CD4-positive, CD25-positive, alpha-beta regulatory T cell (primary cell): ENCODE measurements at regions not wholly inside any gene's neighbourhood (a gene's known extent, or its start where the extent isn't known, plus 50 kb on each side); places are given as distances from the start of the nearest gene placed in this dataset.
A peak's percentile ranks its signal among the peaks of the same experiment; 100 is the strongest.

Source experiments
- ATAC-seq, 2 donors: fragments of 150-1000 bp; cut with Tn5 transposase; one replicate each; pipeline ENCODE4 v1.10.0; 2021; ENCODE audit warnings: low read depth in 2 of 2, moderate number of reproducible peaks in 2 of 2, moderate library complexity in 1 of 2
- DNase-seq, 3 donors: peaks; one replicate each; pipeline versions ENCODE4 v3.0.0 to v3.0.0-alpha.2; 2012 to 2022; ENCODE audit warnings: mixed read lengths in 1 of 3
- H3K27ac ChIP-seq: one replicate; pipeline ENCODE4 v1.7.0; 2013; ENCODE audit warnings: mild to moderate bottlenecking, low read length; ENCODE audit not compliant: insufficient read depth, poor library complexity, severe bottlenecking
- H3K27me3 ChIP-seq: one replicate; pipeline ENCODE4 v1.7.0; 2013; ENCODE audit warnings: low read length; ENCODE audit not compliant: control insufficient read depth, insufficient read depth
- H3K36me3 ChIP-seq: one replicate; pipeline ENCODE4 v1.7.0; 2013; ENCODE audit warnings: mild to moderate bottlenecking, low read length, moderate library complexity; ENCODE audit not compliant: control insufficient read depth, insufficient read depth
- H3K4me1 ChIP-seq: 2 replicates; pipeline ENCODE4 v1.7.0; 2013; ENCODE audit warnings: mild to moderate bottlenecking, low read length; ENCODE audit not compliant: insufficient read depth, control insufficient read depth, poor library complexity, severe bottlenecking
- H3K4me3 ChIP-seq: one replicate; pipeline ENCODE4 v1.7.0; 2013; ENCODE audit warnings: low read depth, mild to moderate bottlenecking, low read length, moderate library complexity
- H3K9me3 ChIP-seq, 2 experiments: 1 replicate in 1 of 2; 2 replicates in 1 of 2; pipeline ENCODE4 v1.7.0; 2013; ENCODE audit warnings: low read length in 2 of 2, mild to moderate bottlenecking in 1 of 2, moderate library complexity in 1 of 2; ENCODE audit not compliant: control insufficient read depth in 2 of 2
- H3K27ac Mint-ChIP-seq, 3 donors: one replicate each; pipeline ENCODE4 v1.8.0; 2020 to 2022; ENCODE audit warnings: mild to moderate bottlenecking in 3 of 3, mixed read lengths in 3 of 3, moderate library complexity in 2 of 3
- H3K27me3 Mint-ChIP-seq: one replicate; pipeline ENCODE4 v1.8.0; 2022; ENCODE audit warnings: mild to moderate bottlenecking, mixed read lengths
- H3K36me3 Mint-ChIP-seq: one replicate; pipeline ENCODE4 v1.8.0; 2020; ENCODE audit warnings: mixed read lengths
- H3K4me1 Mint-ChIP-seq, 4 donors: one replicate each; pipeline ENCODE4 v1.8.0; 2020 to 2022; ENCODE audit warnings: mixed read lengths in 4 of 4, mild to moderate bottlenecking in 1 of 4
- H3K4me3 Mint-ChIP-seq, 4 donors: one replicate each; pipeline ENCODE4 v1.8.0; 2020 to 2022; ENCODE audit warnings: mild to moderate bottlenecking in 4 of 4, mixed read lengths in 4 of 4, moderate library complexity in 3 of 4
- H3K9me3 Mint-ChIP-seq, 7 donors: one replicate each; pipeline ENCODE4 v1.8.0; 2020 to 2022; ENCODE audit warnings: mixed read lengths in 7 of 7, mild to moderate bottlenecking in 3 of 7, moderate library complexity in 2 of 7

DNA sequence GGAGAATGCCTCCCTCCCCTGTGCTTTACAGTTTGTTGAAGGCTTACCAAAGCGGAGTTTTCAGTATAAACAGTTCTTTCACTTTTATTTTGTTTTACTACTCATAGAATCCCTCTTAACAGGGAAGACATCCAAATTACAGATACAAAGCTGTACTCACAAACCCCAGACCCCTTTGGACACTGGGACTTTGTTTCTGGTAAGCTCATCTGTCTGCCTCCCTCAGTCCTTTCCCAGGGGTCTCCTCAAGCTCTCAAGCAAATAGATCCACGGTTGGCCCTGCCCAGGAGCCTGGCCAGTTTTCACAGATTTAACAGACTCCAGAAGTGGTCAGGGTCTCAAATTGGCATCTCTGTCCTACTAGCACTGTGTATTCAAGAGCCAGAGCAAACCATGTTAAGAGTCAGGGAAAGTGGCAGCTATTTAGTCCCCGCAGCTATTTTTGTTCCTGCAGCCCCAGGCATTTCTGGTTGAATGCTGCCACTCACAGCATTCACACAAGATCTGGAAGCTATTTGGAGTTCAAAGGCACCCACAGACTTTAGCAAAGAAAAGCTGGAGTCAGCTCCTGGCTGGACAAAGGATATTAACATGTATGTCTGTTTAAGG, 54.2 kb downstream of the TMEM100 start:
- no peaks in the 10 kb centered on the region for H3K4me1 ChIP-seq

DNA sequence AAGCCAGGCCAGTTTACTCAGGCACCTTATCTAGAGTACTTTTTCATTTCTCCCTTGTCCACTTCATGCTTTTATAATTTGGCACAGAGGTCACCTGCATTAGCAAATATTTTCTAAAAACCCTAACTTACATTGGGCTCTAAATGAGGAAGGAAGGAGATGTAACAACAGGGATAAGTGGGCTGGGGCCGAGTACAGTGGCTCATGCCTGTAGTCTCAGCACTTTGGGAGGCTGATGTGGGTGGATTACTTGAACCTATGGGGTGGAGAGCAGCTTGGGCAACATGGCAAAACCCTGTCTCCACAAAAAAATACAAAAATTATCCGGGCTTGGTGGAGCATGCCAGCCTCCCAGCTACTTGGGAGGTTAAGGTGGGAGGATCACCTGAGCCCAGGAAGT, 55.9 kb downstream of the TMEM100 start:
- H3K4me1 Mint-ChIP-seq: no peaks in the 10 kb centered on the region
- H3K36me3 Mint-ChIP-seq: no peaks in the 10 kb centered on the region
- H3K4me1 ChIP-seq: no peaks in the 10 kb centered on the region
- no peak for ATAC-seq
- H3K27me3 Mint-ChIP-seq: peaks cover 28% of the 10 kb centered on the region
- peaks cover 11% of the 10 kb centered on the region for H3K27me3 ChIP-seq
- no peak for DNase-seq
- no peaks in the 10 kb centered on the region for H3K9me3 ChIP-seq
- no peak overlapping the region for H3K4me3 ChIP-seq
- H3K27ac ChIP-seq: no peak overlapping the region
- H3K27ac Mint-ChIP-seq: no peak overlapping the region
- no peaks in the 10 kb centered on the region for H3K36me3 ChIP-seq
- no peaks in the 10 kb centered on the region for H3K9me3 Mint-ChIP-seq
- no peak overlapping the region for H3K4me3 Mint-ChIP-seq

More for the DNA sequence above, 54.2 kb downstream of the TMEM100 start:
- peaks cover 9% of the 10 kb centered on the region for H3K27me3 ChIP-seq
- Mint-ChIP-seq H3K27me3 (peaks cover 30% of the 10 kb centered on the region), H3K4me3 (no peak overlapping the region), H3K36me3 (no peaks in the 10 kb centered on the region), H3K9me3 (no peaks in the 10 kb centered on the region), H3K4me1 (no peaks in the 10 kb centered on the region), H3K27ac (no peak overlapping the region)
- no peak overlapping the region for H3K27ac ChIP-seq
- no peaks in the 10 kb centered on the region for H3K9me3 ChIP-seq
- DNase-seq: no peak
- no peaks in the 10 kb centered on the region for H3K36me3 ChIP-seq
- H3K4me3 ChIP-seq: no peak overlapping the region
- no peak for ATAC-seq

DNA sequence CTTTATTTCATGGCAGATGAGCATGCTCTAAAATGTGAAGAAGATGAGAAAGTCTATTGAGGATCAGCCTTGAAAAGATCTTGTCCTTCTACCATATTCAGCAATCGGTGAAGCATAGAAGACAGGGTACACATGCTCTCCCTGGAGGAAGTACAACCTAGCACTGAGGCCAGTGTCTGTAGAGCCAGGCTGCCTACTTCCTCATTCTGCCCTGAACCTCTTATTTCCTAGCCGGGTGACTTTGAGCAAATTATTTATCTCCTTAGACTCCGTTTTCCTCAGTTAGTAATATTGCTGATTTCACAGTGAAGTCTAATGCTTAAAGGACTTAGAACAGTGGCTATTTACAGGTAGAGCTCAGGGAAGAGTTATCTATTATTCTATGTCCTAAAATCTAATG, 58.4 kb downstream of the TMEM100 start:
- Mint-ChIP-seq H3K36me3 (no peaks in the 10 kb centered on the region), H3K4me1 (no peaks in the 10 kb centered on the region), H3K4me3 (no peak overlapping the region), H3K27ac (no peak overlapping the region), H3K27me3 (peaks cover 18% of the 10 kb centered on the region), H3K9me3 (no peaks in the 10 kb centered on the region)
- no peaks in the 10 kb centered on the region for H3K36me3 ChIP-seq
- H3K27ac ChIP-seq: no peak overlapping the region
- no peaks in the 10 kb centered on the region for H3K9me3 ChIP-seq
- peaks cover 12% of the 10 kb centered on the region for H3K27me3 ChIP-seq
- no peaks in the 10 kb centered on the region for H3K4me1 ChIP-seq
- DNase-seq (no peak), ATAC-seq (peak in 1 of 2 donors; percentile 52)
- H3K4me3 ChIP-seq: no peak overlapping the region

DNA sequence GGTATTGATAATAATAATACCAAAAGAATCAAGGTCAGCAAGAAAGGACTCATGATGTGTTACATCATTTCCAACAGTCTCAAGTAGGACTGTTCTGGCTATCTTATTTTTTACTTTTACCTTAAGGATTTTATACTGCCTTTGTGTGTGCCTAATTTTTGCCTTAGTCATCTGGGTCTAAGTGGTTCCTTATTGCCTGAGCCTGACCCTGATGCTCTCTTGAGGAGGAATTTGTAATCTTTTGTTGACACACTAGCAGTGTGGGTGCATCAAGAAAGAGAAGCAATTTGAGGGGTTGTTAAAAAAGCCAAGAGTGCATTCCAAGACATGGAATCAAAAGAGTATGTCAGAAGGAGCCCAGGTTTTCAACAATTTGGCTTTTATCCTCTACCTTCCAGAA, 59.3 kb downstream of the TMEM100 start:
- Mint-ChIP-seq H3K27me3 (peaks cover 15% of the 10 kb centered on the region), H3K27ac (no peak overlapping the region), H3K4me3 (no peak overlapping the region), H3K36me3 (no peaks in the 10 kb centered on the region), H3K4me1 (no peaks in the 10 kb centered on the region), H3K9me3 (no peaks in the 10 kb centered on the region)
- Histone ChIP-seq H3K9me3 (no peaks in the 10 kb centered on the region), H3K27ac (no peak overlapping the region), H3K4me1 (no peaks in the 10 kb centered on the region), H3K27me3 (peaks cover 9% of the 10 kb centered on the region), H3K36me3 (no peaks in the 10 kb centered on the region), H3K4me3 (no peak overlapping the region)
- ATAC-seq: no peak
- no peak for DNase-seq

DNA sequence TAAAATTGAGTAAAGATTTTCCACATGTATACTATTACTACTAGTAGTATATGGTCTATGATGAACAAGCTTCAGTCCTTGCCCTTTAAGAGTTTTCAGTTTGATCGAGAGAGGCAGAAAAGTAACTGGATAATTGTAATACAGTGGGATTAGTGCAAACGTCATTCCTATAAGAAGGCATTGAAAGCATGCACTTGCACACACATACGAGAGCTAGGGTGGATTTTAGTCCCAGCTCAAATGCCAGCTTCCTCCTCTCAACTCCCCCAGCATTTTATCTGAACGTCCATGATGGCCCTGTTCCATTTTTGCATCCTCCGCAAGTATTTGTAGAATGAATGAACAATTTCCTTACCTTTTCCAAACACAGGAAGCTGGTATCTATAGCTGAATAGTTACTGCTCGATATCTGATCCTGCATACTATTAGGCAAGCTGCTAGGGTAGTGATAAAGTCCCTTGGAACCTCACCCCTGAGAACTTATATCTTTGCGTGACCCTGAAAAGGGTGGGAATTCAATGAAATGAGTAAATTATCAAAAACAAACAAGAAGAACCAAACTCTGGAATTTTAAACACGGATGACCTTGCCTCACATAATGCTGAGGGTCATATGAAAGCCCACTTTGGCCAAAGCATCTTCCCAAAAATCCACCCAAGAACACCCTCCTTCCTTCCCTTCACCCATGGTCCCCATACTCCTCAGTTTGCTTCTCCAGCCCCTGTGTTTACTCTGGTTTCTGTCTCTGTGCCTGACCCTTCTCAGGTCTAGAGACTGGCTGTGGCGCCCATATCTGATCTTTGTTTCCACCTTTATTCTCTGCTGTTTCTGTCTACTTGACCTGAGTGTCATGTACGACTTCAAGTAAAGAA, 60.5 kb downstream of the TMEM100 start:
- no peaks in the 10 kb centered on the region for H3K4me1 ChIP-seq
- H3K36me3 ChIP-seq: no peaks in the 10 kb centered on the region
- Mint-ChIP-seq H3K4me1 (no peaks in the 10 kb centered on the region), H3K27me3 (peaks cover 16% of the 10 kb centered on the region), H3K27ac (no peak overlapping the region), H3K9me3 (no peaks in the 10 kb centered on the region), H3K4me3 (no peak overlapping the region), H3K36me3 (no peaks in the 10 kb centered on the region)
- peaks cover 3% of the 10 kb centered on the region for H3K27me3 ChIP-seq
- H3K4me3 ChIP-seq: no peak overlapping the region
- ATAC-seq (no peak), DNase-seq (no peak)
- no peak overlapping the region for H3K27ac ChIP-seq
- H3K9me3 ChIP-seq: no peaks in the 10 kb centered on the region

GRCh38 chr17:55661256-55661758, 61.4 kb downstream of the TMEM100 start:
- Mint-ChIP-seq H3K9me3 (no peaks in the 10 kb centered on the region), H3K27ac (no peak overlapping the region), H3K4me3 (no peak overlapping the region), H3K27me3 (peaks cover 23% of the 10 kb centered on the region), H3K4me1 (no peaks in the 10 kb centered on the region), H3K36me3 (no peaks in the 10 kb centered on the region)
- H3K27ac ChIP-seq: no peak overlapping the region
- ATAC-seq (no peak), DNase-seq (no peak)
- H3K4me3 ChIP-seq: no peak overlapping the region
- H3K4me1 ChIP-seq: no peaks in the 10 kb centered on the region
- H3K36me3 ChIP-seq: no peaks in the 10 kb centered on the region
- peaks cover 3% of the 10 kb centered on the region for H3K27me3 ChIP-seq
- H3K9me3 ChIP-seq: no peaks in the 10 kb centered on the region

DNA sequence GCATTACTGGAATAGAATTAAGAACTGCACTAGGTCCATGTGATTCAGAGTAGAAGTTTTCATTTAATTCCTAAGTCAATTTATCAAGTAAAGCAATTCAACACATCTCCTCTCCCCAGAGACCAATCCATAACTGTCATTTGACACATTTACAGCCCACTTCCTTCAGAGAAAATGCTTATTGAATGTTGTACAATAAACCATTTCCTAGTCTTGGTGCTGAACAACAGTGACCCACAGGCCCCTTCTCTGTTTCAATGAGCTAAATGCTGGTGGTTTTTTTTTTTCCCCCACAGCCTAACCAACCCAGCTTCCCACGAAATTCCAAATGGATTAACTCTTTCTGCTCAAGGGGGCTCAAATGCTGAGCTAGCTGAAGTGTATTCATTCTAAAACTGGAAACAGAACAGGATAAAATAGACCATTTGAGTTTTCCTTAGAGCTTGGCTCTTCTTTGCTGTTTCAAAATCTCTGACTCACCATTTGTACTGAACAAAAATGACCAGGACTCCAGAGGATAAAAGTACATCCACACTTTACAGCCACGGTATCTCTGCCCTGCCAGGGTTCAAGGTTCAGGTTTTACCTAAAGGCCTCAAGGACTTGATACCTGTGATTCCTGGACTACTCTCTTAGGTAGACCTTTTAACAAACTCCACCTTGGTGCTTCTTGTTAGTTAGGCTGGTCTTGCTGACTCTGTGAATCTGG, 62.3 kb downstream of the TMEM100 start:
- no peaks in the 10 kb centered on the region for H3K4me1 Mint-ChIP-seq
- no peaks in the 10 kb centered on the region for H3K9me3 ChIP-seq
- DNase-seq: no peak
- no peaks in the 10 kb centered on the region for H3K36me3 Mint-ChIP-seq
- H3K27ac Mint-ChIP-seq: no peak overlapping the region
- no peak overlapping the region for H3K4me3 Mint-ChIP-seq
- no peak overlapping the region for H3K4me3 ChIP-seq
- H3K27ac ChIP-seq: no peak overlapping the region
- H3K36me3 ChIP-seq: no peaks in the 10 kb centered on the region
- H3K27me3 ChIP-seq: peaks cover 3% of the 10 kb centered on the region
- H3K9me3 Mint-ChIP-seq: no peaks in the 10 kb centered on the region
- ATAC-seq: no peak
- peaks cover 28% of the 10 kb centered on the region for H3K27me3 Mint-ChIP-seq
- no peaks in the 10 kb centered on the region for H3K4me1 ChIP-seq
